HG02678 (cell line): ENCODE measurements at regions not wholly inside any gene's neighbourhood (a gene's known extent, or its start where the extent isn't known, plus 50 kb on each side); places are given as distances from the start of the nearest gene placed in this dataset.
"Not testable (repeated sequence)": the region's sequence is repeated elsewhere in the genome, so short reads cannot be mapped to it uniquely, and the experiment has no call there.

ENCODE experiments used
- ATAC-seq: cut with Tn5 transposase; IDR thresholded peaks from one replicate; pipeline ENCODE4 v1.9.1; 2021; ENCODE audit warnings: mild to moderate bottlenecking, moderate library complexity; ENCODE audit not compliant: unreplicated experiment

DNA sequence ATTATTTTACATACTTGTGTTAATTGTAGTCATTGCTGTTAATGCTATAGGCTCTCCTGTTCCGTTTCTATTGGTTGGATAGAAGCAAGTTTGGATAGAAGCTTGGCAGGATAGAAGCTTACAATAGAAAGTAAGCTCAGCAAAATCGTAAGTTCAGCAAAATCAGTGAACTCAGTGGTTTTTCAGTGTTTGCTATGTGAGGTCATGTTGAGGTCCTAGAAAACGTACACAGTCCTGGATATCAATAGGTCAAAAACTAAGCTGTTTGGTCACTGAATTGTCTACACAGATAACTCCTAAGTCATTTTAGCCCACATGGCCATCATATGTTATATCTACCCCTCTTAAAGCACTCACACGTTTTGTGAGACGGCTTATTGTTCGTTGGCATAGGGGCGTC, 299.4 kb downstream of the MAN2A1 start:
- ATAC-seq = no peak

DNA sequence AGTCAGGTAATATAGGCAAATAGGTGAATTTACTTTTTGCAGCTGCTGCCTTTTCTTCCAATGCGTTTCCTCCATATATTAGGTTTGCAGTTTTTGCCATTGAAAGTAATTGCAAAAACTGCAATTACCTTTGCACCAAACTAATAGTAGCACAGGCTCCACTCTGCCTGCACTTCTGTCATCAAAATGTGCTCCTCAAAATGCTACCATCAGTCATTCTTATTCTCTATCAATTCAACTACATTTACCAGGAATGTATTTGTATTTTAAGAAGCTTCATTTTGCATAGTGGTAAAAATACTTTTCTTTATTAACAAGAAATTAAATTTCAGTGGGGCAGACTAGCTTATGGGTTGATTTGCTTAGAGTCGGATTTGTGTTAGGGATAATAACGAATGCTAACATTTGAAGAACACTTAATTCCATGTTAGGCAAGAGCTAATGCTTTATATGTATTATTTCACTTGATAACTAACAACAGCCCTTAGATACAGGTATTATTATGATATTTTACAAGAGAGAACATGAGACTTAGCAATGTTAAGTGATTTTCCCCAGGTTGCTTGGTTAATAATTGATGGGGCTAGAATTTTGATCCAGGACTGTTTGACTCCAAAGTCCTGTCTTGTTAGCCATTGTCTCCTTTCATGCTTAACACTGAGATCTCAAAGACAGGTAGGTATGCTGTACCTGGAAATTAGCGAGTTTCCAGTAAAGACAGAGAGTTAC, 300.4 kb downstream of the MAN2A1 start:
- ATAC-seq = no peak

DNA sequence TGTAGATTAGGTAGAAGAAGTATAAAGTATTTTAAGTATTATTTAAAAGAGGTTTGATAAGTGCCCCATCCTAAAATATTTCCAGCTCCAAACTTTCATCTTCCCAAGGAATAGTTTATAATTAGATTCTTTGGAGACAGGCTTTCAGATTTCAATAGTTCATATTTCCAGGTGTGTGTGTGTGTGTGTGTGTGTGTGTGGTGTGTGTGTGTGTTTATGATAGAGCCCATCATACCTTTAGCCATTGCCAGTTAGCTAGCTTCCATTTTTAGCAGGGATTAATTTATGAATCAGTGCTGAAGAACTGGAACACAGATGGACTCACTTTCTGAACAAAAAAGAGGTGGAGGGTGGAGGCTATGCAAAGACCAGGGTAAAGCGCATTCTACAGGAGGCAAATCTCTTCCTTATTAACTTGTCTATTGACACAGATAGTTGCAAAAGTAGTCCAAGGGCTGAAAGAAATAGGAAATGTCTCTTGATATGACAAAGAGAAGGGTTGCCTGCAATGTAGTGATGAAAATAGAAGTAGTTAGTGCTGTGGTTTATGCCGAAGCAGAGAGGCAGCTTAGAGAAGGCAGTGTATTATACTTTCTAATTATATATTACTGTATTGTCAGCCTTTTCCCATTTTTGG, 301.1 kb downstream of the MAN2A1 start:
- ATAC-seq = no peak

DNA sequence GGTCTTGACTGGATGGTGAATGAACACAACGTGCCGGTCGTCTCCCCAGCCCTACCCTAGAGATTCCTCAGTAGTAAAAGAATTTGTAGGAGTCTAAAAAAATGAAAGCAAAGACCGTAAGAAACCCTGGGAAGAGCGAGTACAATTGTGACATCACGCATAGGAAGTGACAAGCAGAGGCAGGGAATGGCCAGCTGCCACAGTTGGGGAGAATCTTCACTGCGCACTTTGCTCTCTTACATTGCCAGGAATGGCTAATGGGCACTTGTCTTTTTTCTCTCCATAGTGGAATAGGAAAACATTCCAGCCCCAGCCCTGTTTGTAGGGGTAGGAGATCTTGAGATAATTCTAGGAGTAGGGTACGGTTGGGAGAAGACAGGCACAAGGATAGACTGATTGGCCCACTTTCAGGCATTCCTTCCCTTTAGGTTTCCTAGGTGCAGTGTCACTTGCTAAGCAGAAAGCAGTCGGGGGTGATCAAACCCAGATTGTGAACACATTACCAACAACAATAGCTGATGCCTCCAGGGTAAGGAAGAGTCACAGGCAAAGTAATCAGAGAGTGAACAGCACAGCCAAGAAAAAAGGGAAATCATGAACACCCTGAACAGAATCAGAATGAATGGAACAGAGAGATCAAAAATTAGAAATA, 302.7 kb downstream of the MAN2A1 start:
- no peak for ATAC-seq

DNA sequence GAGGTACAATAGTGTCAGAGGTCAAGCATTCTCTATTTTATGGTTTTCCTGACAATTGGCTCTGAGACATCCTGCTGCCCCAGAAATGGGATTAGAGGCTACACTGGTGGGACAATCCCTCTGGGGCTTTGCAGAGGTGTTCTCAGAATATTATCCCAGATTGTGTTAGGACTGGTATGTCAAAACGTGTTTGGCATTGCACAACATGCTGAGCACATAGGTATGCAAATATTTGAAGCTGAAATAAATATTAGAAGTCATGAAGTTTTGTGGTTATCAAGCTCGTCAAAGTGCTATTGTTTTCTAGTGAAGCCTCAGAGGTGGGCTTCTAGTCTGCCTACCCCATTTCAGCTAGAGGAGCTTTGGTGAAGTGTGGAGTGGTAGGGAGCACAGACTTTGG, 304.4 kb downstream of the MAN2A1 start:
- no peak for ATAC-seq

DNA sequence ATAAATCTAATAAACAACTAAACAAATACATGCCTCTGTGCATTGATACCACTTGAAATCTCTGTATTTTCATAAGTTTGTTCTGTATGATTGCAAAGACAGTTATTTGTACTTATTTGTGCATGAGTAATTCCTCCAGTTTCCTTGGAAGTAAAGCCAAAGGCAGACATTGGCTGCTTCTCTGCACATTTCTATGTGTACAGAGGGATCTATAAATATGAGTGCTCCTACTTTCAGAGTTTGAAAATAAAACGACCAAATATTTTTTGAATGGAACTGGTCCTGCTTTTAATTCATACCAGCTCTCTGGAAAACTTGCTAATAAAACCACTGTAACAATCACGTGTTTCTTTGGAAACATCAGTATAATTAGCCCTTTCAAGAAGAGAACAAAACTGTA, 306.5 kb downstream of the MAN2A1 start:
- ATAC-seq = no peak

DNA sequence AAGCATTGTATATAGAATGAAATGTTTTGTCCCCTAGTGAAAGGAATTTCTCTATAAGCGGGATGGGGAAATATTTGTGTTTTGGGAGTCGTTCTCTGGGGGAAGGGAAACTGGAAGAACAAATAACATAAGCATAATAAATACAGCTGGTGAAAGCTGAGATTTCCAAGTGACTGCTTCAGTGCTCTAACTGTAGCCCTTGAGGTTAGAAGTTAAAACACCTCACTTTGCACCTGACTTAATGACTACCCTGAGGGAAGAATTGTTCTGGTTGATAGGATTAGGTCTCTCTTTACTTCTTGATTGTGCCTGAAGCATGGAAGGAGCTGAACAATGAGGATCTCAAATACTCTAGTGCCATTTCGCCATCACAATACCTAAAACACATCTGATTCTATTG, 307.4 kb downstream of the MAN2A1 start:
- no peak for ATAC-seq

DNA sequence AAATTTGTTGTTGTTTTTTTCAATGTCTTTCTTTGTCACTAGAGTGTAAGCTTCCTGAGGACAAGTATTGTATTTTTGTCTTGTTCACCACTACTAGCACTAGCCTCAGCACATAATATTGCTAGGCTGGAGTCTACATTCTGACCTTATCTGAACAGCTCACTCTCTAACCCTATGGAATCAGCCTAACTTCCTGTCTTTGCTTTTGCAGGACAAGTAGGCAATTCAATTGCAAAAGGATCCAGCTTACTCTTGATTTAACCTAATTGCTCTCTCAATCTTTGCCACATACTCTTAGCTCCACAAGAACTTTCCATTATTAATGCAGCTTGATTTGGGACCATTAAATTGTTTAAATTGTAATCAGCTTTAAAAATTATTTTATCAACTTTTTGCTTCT, 308.5 kb downstream of the MAN2A1 start:
- no peak for ATAC-seq

DNA sequence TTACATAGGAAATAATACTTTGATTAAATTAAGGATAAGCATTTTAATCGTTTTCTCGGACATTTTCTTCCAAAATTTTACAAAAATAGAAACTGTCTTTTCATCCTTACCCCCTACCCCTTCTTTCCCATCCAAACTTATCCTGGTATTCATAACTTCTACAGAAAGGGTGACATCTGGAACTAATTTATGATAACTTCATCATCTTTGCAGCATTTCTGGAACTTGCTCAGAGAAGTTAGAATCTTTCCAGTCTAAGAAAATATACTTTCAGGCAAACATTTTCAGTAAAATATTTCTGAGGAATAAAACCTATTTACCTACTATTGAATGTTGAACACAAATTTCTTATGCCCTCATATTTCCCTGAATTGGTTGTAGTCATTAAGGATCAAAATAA, 309.0 kb downstream of the MAN2A1 start:
- ATAC-seq = no peak

DNA sequence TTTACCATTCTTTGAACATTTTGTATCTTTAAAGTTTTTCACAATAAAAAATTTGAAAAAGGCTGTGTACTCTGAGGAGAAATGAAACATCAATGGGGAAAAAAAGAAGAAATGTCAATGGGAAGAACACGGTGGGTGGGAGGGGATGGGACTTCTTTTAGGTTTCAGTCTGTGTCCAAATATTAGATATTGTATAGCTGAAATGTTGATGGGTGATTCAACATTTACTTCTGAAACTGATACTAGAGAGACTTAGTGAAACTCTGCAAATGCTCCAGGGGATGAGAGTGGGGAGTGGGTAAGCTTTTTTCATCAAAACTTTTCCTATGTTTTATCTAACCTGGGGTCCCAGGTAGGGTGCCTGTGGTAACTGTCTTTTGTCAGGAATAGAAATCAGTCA, 311.9 kb downstream of the MAN2A1 start:
- no peak for ATAC-seq

DNA sequence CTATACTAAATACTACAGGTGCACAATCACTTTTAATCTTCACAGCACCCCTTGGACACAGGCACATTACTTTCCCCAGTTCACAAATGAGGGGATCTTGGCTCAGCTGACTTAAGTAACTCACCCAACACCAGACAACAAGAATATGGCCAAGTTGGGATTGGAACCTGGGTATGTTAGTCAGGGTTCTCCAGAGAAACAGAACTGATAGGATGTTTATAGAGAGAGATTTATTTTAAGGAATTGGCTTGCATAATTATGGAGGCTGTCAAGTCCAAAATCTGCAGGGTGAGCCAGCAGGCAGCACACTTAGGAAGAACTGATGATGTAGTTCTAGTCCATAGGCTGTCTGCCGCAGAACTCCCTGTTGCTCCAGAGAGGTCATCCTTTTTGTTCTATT, 312.9 kb downstream of the MAN2A1 start:
- ATAC-seq = no peak

DNA sequence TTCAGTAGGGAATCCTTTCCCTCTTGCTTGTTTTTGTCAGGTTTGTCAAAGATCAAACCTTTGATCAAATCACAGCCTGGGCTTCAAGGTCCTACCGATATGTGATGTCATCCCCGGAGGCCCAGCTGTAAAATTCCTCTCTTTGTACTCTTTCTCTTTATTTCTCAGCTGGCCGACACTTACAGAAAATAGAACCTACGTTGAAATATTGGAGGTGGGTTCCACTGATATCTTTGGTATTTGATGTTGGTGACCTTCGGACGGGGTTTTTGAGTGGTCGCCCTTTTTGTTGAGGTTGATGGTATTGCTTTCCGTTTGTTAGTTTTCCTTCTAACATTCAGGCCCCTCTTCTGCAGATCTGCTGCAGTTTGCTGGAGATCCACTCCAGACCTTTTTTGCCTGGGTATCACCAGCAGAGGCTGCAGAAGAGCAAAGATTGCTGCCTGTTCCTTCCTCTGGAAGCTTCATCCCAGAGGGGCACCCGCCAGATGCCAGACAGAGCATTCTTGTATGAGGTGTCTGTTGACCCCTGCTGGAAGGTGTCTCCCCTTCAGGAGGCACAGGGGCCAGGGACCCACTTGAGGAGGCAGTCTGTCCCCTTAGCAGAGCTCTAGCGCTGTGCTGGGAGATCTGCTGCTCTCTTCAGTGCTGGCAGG, 316.3 kb downstream of the MAN2A1 start:
- ATAC-seq = not testable (repeated sequence)

DNA sequence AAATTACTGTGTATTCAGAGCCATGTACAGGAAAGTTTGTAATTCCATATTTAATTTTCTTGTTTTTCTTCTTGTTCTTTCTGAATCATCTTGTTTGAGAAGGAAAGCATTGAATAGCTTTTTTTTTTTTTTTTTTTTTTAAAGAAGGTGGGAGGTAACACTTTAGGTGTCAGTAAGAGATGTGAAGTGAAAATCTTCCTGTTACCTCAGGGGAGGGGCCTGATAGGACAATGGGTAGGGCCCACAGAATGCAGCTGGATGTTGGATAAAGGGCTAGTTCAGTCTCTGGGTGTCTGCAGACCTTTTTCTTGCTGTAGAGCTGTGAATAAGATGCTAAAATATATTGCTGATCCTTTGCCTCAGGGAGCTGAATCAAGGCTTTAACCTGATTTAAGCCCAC, 317.4 kb downstream of the MAN2A1 start:
- ATAC-seq = no peak

DNA sequence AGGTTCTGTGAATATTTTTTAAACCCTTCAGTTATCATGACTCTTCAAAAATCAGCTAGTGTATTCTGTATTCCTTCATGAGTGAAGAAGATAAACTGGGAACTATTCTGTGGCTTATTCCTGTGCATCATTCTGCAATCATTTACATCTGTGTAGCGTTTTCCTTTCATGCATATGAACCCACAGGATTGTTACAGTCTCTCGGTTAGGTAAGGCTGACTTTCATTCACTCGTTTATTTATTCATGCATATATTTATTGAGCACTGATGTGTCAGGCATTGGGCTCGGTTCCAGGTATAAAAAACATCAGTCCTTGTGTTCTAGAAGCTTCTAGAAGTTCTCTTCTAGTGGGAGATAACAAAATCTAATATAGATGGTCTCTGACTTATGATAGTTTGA, 318.4 kb downstream of the MAN2A1 start:
- no peak for ATAC-seq

DNA sequence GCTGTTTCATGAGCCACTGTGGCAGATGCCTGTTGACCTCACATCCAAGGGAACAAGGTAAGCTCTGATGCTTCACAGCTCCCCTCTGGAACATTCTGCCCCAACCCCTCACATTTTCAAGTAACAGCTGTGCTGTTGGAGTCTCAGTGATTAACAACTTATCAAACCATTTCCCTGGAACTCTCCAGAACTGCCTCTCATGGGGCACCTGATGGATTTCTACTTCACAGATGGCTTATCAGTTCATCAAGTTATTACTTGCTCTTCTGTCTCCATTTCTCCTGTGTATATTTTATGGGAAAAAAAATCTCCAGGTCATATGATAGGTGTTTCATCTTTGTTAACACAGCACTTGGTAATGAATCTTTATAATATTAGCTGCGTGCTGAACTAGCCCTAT, 322.4 kb downstream of the MAN2A1 start:
- no peak for ATAC-seq

DNA sequence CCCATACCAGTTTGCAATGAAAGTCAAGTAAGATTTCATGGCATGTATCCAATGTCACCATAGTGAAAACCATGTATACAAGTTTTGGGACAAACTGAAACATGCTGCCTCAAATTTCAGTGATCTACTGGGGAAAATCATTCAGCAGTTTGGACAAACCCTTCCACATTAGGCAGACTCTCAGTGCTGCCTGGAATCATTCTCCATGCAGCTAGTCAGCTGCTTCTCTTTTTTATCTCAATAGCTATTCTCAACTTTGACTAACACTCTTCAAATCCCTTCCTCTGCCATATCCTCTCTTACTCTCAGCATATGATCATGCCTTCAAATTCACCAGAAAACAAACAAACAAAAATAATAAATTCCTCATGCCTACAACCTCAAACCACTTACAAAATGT, 323.3 kb downstream of the MAN2A1 start:
- no peak for ATAC-seq

DNA sequence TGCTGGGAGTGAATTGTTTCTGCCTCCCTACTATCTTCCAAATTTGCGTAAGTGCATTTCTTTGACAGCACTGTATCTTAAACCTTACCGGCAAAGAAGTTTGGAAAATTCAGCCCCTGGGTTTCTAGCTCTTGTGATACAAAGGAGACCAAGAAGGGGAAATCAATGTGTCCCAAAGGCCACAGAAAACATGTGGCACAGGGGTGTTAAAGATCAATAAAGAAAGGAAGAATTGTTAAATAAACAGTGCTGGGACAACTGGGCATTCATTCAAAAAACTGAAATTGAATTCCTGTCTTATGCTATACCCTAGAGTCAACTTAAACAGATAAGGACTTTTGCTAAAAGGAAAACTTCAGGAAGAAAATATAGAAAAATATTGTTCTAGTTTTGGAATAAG, 328.1 kb downstream of the MAN2A1 start:
- ATAC-seq = no peak

DNA sequence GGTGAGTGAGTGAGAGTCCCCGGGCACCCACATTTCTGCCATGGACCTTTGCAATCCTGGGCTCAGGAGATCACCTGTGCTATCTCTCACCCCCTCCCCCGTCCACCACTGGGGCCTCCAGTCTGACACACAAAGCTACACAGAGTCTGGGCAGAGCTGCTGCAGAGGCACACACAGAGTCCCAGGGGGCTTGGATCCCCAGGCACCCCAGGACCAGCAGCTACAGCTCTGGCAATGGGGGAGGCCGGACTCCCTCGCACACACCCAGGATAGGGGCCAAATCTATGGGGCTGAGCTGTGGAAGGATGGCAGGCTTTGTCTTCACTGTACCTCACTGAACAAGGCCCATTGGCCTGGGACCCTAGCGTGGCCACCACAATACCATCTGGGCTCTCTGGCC, 328.8 kb downstream of the MAN2A1 start:
- no peak for ATAC-seq

DNA sequence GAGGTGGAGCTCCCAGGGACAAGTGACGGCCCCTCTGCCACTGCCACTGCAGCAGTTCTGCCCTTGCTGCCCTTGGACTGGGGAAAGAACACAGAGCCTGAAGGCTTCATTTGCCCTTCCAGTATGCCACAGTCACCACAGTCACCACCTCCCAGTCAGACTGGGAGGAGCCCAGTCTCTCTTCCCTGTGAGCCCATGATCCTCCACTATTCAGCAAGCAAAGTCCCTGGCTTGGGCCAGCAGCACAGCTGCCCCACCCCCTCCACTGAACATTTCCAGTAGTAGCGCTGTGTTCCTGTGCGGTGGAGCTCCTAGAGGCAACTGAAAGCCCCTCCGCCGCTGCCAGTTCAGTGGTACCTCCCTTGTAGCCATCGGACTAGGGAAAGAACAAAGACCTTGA, 329.4 kb downstream of the MAN2A1 start:
- no peak for ATAC-seq

DNA sequence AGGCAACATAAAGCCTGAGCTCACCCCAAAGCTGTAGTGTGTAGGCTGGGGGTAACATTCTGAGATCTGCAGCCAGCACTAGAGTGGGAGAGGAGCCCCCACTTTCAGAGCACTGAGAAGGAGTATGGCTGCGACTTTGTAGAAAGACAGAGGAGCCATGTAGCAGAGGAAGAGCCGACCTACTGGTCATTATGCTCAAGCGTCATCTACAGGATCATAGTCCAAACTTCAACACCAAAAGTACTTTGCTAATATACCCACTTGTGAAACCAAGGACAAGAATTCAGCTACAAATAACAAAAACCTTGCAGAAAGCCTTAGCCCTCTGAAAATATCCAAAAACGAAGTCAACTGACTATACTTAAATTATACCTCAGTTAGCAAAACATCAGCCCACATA, 330.1 kb downstream of the MAN2A1 start:
- ATAC-seq = no peak

DNA sequence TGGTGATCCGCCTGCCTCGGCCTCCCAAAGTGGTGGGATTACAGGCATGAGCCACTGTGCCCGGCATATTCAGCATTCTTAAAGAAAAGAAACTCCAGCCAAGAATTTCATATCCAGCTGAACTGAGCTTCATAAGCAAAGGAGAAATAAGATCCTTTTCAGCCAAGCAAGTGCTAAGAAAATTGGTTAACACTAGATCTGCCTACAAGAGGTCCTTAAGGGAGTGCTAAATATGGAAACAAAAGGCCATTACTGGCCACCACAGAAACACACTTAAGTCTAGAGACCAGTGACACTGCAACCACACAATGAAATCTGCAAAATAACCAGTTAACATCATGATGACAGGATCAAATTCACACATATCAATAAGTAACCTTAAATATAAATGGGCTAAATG, 331.5 kb downstream of the MAN2A1 start:
- ATAC-seq = no peak

DNA sequence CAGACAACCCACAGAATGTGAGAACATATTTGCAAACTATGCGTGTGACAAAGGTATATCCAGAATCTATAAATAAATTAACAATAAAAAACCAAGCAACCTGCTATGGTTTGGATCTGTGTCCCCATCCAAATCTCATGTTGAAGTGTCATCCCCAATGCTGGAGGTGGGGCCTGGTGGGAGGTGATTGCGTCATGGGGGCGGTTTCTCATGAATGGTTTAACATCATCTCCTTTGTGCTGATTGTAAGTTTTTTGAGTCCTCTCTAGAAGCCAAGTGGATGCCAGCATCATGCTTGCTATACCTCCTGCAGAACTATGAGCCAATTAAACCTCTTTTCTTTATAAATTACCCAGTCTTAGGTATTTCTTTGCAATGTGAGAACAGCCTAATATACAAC, 335.4 kb downstream of the MAN2A1 start:
- ATAC-seq = no peak
